H1 (cell line): ENCODE measurements at regions not wholly inside any gene's neighbourhood (a gene's known extent, or its start where the extent isn't known, plus 50 kb on each side); places are given as distances from the start of the nearest gene placed in this dataset.

Source experiments
- ATF3 ChIP-seq: IDR thresholded peaks from 2 replicates; pipeline ENCODE4 v1.6.1; 2011; ENCODE audit warnings: low read depth, mild to moderate bottlenecking, low read length; ENCODE audit not compliant: insufficient read depth
- CTCF ChIP-seq, 3 experiments: IDR thresholded peaks; 1 replicate in 2 of 3; 2 replicates in 1 of 3; pipeline versions ENCODE4 v1.5.1 to v1.6.1; 2011; ENCODE audit warnings: low read length in 3 of 3, mild to moderate bottlenecking in 3 of 3, inconsistent platforms in 2 of 3, low read depth in 1 of 3, moderate library complexity in 1 of 3; ENCODE audit not compliant: insufficient read depth in 1 of 3; ENCODE audit errors: control extremely low read depth in 1 of 3

- TF ChIP-seq CTCF (IDR thresholded peaks at IDR 0.05; ENCODE audit: control extremely low read depth in 1 of 3, insufficient read depth in 1 of 3, low read depth in 1 of 3, low read length in 3 of 3) (no peak), ATF3 (no peak)
These were observed 66.0 kb downstream of the MATN1 start (continued) for GRCh38 chr1:30657131-30658013.
